ENCODE measurements at regions not wholly inside any gene's neighbourhood (a gene's known extent, or its start where the extent isn't known, plus 50 kb on each side); places are given as distances from the start of the nearest gene placed in this dataset.

DNA sequence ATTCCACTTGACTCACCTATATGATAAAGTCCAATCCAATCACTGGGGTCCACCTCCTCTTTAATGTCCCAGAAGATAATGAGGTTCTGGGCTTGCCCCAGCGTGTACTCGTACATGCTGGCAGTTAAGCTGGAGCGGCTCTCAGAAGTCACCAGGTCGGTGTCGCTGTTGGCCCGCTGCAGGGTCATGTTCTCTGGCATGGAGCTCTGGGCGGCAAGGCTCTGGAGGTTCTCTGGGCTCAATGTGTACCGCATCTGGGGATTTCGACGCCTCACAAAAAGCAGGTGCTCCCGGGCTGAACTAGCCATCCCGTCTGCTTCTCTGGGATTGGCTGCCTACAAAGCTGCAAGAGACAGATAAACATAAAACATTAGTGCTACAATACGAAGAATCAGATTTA is 206.4 kb upstream of the CCDC150 start:
- no peak for DNase-seq (ENCODE audit: low read depth in 3 of 3, low spot score in 2 of 3)

GRCh38 chr2:196434217-196434616 is 205.3 kb upstream of the CCDC150 start:
- DNase-seq (ENCODE audit: low read depth in 3 of 3, low spot score in 2 of 3): no peak

DNA sequence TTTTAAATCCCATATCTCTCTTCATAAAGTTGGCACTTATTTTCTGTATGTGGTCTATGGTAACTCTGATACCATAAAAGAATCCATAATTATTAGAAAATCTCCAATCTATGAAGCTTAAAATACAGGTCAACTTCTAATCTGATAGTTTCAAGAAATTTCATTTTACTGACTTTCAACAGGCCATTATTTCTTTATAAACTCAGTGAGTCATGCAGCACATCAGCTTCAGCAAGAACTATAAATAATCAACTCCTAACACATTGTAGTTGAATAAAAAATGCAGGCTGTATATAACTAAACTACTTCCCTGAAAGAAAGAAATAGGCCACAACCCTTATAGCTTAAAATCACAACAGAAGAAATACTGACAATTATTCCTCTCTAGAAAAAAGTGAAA is 204.3 kb upstream of the CCDC150 start:
- no peak for DNase-seq (ENCODE audit: low read depth in 3 of 3, low spot score in 2 of 3)

DNA sequence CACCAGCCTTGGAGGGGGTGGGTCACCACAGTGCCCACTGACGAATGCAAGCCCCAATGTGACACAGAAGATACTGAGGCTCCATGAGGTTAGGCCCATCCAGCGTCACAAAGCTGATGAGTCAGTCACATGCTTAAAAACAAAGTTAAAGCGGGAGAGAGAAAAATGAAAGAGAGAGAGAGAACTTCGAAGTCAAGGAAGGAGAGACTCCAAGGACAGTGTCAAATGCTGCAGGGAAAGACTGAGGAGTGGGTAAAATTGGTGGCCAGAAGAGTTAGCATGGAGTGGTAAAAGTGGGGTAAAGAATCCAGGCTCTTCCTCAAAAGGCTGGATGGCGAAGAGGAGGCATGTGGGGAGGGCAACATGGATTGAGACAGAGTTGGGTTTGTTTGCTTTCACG is 201.9 kb upstream of the CCDC150 start:
- no peak for DNase-seq (ENCODE audit: low read depth in 3 of 3, low spot score in 2 of 3)

DNA sequence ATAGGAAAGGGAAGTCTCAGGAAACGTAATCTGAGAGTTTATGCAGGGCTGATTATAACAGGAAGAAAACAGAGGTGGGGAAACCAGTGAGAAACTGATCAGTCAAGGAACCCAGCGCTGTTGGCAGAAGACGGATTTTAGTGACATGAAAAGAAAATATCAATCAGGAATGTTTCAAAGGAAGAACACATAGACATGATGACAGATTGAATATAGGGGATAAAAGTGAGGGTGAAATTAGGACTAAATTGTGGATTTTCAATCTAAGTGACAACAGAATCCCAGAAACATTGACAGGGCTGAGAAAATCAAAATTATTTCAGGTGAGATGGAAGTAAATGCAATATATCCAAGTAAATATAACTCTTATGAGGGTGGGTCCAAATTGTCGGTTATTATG is 199.8 kb upstream of the CCDC150 start:
- DNase-seq (ENCODE audit: low read depth in 3 of 3, low spot score in 2 of 3): no peak

GRCh38 chr2:196440413-196440812 is 199.1 kb upstream of the CCDC150 start:
- no peak for DNase-seq (ENCODE audit: low read depth in 3 of 3, low spot score in 2 of 3)

DNA sequence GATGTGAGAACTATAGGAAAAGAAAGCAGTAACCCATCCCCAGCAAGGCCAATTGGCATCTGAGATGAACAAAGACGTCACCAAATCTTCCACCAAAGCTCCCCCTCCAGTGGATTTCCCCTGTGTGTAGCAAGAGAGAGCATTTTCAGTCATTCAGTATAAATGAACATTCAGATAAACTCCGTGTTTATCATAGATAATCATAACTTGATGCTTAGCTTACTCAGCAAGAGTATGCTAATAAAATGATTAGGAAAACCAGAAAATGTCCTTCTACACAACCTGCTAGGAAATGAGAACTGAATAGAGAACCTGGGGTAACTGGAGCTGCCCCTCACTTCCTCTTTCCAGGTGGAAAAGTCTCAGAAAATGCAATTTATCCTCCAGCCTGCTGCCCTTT is 198.0 kb upstream of the CCDC150 start:
- DNase-seq (ENCODE audit: low read depth in 3 of 3, low spot score in 2 of 3): no peak

DNA sequence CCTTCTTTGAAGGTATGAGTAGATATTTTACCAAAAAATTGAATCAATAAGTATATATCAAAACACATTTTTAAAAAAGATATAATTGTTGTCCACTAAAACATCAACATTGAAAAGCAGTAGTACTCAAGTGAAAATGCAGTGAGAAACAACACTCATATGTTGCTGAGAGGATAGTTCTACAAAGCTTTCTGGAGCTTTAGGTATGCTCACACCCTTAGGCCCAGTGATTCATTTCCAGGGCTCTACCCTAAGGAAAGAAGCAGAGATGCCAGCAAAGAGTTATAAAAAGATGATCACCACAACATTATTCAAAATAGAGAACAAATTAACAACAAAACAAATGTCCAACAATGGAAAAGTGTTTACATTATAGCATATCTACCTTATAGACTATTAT is 197.3 kb upstream of the CCDC150 start:
- no peak for DNase-seq (ENCODE audit: low read depth in 3 of 3, low spot score in 2 of 3)

GRCh38 chr2:196444442-196444841 is 195.1 kb upstream of the CCDC150 start:
- DNase-seq (ENCODE audit: low read depth in 3 of 3, low spot score in 2 of 3): no peak

GRCh38 chr2:196445991-196446390 is 193.5 kb upstream of the CCDC150 start:
- no peak for DNase-seq (ENCODE audit: low read depth in 3 of 3, low spot score in 2 of 3)

DNA sequence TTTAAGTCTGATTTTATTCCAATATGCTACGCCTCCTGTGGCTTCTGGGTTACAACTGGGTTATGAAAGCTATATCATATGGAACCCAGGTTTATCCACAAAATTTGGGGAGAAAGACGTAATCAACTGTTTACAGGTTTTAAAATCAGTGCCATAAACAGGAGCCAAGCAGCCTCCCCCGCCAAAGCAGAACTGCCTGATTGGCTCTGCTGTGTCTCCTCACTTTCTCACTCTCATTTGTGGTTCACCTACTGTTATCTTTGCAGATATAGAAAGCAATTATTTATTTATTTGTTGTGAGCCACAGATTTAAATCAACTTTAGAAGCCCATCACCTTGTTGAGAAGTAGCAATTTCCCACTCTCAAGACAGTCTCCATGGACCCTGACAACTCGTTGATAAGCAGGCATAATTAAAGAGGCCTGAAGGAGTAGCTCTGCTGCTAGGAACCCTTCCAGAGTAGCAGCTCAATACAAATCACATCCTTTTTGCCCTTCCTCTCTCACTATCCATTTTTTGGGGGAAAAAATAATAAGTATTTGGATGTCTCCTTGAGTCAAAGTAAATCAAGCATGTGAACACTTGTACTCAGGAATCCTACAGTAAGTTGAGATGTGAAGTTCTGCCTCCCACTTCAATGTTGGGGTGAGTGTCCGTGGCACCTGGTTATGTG is 191.0 kb upstream of the CCDC150 start:
- no peak for DNase-seq (ENCODE audit: low read depth in 3 of 3, low spot score in 2 of 3)

GRCh38 chr2:196449083-196449482 is 190.4 kb upstream of the CCDC150 start:
- DNase-seq (ENCODE audit: low read depth in 3 of 3, low spot score in 2 of 3): no peak

DNA sequence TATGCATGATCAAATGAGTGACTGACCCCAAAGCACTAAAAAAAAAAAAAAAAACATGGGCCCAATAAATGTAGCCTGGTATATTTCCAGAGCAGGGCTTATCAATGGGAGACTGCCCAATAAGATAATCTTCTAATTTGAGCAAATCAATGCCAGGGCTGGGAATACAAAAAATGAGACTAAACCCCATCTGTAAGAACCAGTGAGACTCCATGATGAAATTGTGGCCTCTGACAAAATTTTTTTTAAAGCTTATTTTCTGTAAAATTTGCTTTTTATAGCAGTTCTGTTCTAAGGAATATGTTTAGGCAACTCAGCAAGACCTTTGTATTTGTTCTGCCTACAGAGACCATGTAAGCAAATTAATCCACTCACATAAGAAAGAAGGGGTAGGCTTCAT is 186.8 kb upstream of the CCDC150 start:
- DNase-seq (ENCODE audit: low read depth in 3 of 3, low spot score in 2 of 3): no peak

DNA sequence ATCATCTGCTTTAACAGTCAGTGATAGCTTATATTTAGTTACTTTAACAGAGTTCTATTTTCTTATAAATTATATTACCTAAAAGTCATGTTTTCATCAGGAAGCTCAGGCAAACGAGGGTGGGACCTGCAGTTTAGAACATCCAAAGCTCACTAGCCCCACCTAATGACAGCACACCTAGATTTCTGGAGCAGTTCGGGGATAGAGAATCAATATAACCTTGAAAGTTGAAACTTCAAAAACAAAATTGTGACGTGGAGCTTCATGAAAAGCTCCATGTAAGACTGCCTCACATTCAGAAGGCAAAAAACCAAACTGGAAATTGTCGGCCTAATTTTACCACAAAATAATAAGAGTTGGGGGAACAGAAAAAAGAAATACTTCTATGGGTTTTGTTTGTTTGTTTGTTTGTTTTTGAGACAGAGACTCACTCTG is 185.9 kb upstream of the CCDC150 start:
- peak in 1 of 3 donors; percentile 7 for DNase-seq (ENCODE audit: low read depth in 3 of 3, low spot score in 2 of 3)

- no peak for DNase-seq (ENCODE audit: low read depth in 3 of 3, low spot score in 2 of 3)
Observed at GRCh38 chr2:196454492-196454891, 185.0 kb upstream of the CCDC150 start.

DNA sequence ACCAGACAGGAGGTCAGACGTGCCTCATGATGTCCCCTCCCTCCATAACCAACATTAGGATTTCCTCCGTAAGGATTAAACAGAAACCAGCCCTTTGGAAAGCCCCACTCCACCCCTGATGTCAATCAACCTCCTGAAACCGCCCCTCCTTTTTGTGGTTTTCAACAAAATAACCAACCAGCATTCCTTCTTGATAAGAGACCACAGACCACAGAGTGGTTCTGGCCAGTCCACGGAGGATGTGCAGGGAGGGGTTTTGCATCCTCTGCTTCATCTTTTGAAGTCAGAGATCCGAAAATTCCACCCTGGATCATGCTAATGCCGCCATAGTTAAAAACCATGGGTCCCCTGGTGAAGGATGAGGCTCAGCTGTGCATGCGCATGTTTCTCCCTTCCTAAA is 180.0 kb upstream of the CCDC150 start:
- DNase-seq (ENCODE audit: low read depth in 3 of 3, low spot score in 2 of 3): no peak

DNA sequence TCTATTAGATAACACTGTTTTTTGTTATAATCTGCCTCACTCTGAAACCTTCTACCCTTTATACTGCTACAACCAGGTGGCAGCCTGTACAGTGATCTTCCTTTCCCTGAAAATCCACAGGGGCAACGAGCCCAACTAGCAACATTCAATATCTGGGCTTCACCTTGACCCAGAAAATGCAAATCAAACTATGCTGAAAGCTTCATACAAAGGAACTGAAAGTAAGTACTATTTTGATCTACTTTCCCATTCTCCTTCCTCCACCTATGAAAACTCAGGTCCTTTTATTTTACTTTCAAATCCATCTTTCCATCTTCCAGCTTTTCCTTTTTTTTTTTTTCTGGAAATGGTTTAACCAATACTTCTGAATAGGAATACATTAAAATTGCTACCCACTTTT is 175.8 kb upstream of the CCDC150 start:
- no peak for DNase-seq (ENCODE audit: low read depth in 3 of 3, low spot score in 2 of 3)

- DNase-seq (ENCODE audit: low read depth in 3 of 3, low spot score in 2 of 3): no peak
Observed at GRCh38 chr2:196464311-196464710, 175.2 kb upstream of the CCDC150 start.

DNA sequence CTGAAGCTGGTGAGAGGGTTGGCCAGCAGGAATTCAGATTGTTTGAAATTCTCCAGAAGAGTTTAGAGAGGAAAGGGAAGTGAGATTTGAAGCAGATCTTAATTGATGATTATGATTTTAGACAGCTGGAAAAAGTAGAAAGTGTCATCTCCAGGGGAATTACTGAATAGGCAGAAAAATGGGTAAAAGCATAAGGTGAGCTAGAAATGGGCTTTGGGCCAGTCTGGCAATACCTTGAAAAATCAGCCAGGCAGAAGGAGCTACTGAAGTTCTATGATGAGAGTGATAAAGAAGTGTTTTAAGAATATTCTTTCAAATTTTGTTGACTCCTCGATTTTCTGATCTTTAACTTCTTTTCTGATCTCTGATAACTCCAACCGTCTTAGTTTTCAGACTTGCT is 172.9 kb upstream of the CCDC150 start:
- no peak for DNase-seq (ENCODE audit: low read depth in 3 of 3, low spot score in 2 of 3)

DNA sequence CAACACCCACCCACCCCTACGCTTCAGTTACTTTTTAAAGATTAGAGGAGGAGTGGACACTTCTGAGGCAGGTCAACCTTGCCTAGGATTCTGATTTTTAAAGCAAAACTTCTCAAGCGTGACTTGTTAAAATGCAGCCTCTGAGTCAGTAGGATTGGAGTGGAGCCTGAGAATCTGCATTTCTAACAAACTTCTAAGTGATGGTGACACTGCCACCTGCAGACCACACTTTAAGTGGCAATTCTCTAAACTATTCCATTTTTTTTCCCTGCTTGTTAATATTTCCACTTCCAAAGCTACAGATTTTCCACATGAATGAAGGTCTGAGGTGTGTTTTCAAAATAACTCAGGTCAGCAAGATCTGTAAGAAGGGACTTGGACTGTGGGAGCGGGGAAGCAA is 171.1 kb upstream of the CCDC150 start:
- DNase-seq (ENCODE audit: low read depth in 3 of 3, low spot score in 2 of 3): no peak

GRCh38 chr2:196473617-196474016 is 165.9 kb upstream of the CCDC150 start:
- DNase-seq (ENCODE audit: low read depth in 3 of 3, low spot score in 2 of 3): no peak

- DNase-seq (ENCODE audit: low read depth in 3 of 3, low spot score in 2 of 3): no peak
Observed at GRCh38 chr2:196475611-196476010, 163.9 kb upstream of the CCDC150 start.

DNA sequence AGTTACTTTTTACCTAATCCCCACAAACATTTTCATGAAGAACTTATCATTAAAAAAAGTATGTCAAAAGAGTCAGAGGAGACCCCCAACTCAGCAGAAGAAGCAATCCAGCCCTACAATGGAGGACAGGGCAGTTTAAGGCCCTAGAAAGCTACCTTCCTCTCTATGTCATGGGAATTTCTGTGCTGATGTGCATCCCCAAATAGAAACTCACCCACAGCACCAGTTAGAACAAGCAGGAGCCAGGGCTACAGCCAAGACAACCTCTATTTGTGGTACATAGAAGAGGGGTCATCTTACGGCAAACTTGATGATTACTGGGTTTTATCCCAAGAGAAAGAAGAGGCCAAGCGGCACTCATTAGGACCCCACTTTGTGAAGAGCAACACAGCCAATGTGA is 160.9 kb upstream of the CCDC150 start:
- no peak for DNase-seq (ENCODE audit: low read depth in 3 of 3, low spot score in 2 of 3)
